Activated CD8-positive, alpha-beta T cell treated with anti-CD3 and anti-CD28 coated beads for 36 hours (primary cell): ENCODE measurements at regions not wholly inside any gene's neighbourhood (a gene's known extent, or its start where the extent isn't known, plus 50 kb on each side); places are given as distances from the start of the nearest gene placed in this dataset.
A peak's percentile ranks its signal among the peaks of the same experiment; 100 is the strongest.

Source experiments
- ATAC-seq: fragments of 200-7000 bp; cut with Tn5 transposase; one replicate; pipeline ENCODE4 v1.10.0; 2021; ENCODE audit warnings: mild to moderate bottlenecking, moderate library complexity
- CTCF ChIA-PET: fragments of 350-600 bp; sonication (Branson Sonifier 250); formaldehyde crosslinking; loops from one replicate; lab custom pipeline; 2021; ENCODE audit warnings: antibody characterized with exemption; lab: Charles Lee
- POLR2A ChIA-PET: fragments of 350-600 bp; sonication (Branson Sonifier 250); formaldehyde crosslinking; loops from one replicate; lab custom pipeline; 2021; ENCODE audit warnings: antibody characterized with exemption; lab: Charles Lee
- DNase-seq: peaks from one replicate; pipeline ENCODE4 v3.0.0-alpha.2; 2020
- H3K27ac Mint-ChIP-seq: one replicate; pipeline ENCODE4 v1.8.0; 2021; ENCODE audit warnings: mild to moderate bottlenecking, mixed read lengths
- H3K27me3 Mint-ChIP-seq: one replicate; pipeline ENCODE4 v1.8.0; 2021; ENCODE audit warnings: mixed read lengths
- H3K36me3 Mint-ChIP-seq: one replicate; pipeline ENCODE4 v1.8.0; 2021; ENCODE audit warnings: low read depth, mixed read lengths
- H3K4me1 Mint-ChIP-seq: one replicate; pipeline ENCODE4 v1.8.0; 2021; ENCODE audit warnings: low read depth, mixed read lengths
- H3K4me3 Mint-ChIP-seq: one replicate; pipeline ENCODE4 v1.8.0; 2021; ENCODE audit warnings: mild to moderate bottlenecking, moderate library complexity, mixed read lengths
- H3K9me3 Mint-ChIP-seq: one replicate; pipeline ENCODE4 v1.8.0; 2021; ENCODE audit warnings: mixed read lengths
- intact Hi-C: fragments of 100-400 bp; cut with micrococcal nuclease; formaldehyde crosslinking; loops from one replicate; pipeline ENCODE4 v1.10.0; 2022
- TF ChIP-seq, protein P1 (sequence below): fragments of 200-600 bp; IDR thresholded peaks from one replicate; pipeline ENCODE4 v1.8.0; 2022; ENCODE audit warnings: antibody characterized with exemption, mild to moderate bottlenecking

DNA sequence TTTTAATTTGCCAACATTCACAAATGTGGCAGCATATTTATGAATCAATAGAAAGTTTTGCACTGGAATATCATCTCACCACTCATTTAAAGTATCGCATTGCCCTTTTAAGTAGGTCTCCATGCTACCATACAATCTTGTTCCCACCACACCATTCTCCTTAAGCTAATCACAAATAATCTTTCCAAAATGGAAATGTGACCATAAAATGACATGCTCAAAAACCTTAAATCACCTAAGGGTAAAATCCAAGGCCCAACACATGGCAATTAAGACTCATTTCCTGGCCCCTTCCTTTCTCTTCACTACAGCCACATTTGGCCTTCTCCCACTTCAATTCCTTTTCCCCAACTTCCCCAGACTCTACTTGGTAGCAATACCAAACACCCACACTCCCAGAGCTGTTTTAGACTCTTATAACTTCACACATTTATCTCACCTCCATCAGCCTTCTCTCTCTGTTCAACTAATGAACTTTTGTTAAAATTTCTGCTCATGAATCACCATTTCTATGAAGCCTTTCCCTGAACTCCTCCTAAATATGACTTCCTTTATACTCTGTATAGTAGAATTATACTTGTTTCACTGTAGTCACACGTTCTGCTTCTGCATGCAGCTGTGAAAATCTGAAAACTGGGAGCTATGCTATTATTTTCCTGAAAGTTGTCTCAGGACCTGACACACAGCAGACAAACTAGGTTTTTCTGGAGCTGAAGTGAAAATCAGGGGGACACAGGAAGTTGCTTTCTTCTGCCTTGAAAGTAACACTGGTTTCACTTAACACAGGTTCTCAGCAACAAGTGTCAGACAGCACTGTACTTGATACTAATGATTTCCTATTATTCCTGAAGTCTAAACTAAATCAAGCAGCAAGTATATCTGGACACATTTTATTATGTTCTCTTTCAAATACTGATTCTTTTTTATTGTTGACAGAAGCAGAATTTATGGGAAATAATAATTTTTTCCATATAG is 303.9 kb downstream of the ZEB2 start:
- POLR2A ChIA-PET, result interaction anchor here (0.9 to 1.5 kb wide), 5 partner anchors 12 to 70 kb away, joined by 3 to 5 read pairs (median 3); no protein-coding TSS in a partner anchor
- Mint-ChIP-seq H3K9me3 (no peaks in the 10 kb centered on the region), H3K27me3 (no peaks in the 10 kb centered on the region), H3K27ac (peak overlapping the region; percentile 97), H3K4me1 (peaks cover 63% of the 10 kb centered on the region), H3K4me3 (peak overlapping the region; percentile 49), H3K36me3 (peaks cover 3% of the 10 kb centered on the region)
- CTCF ChIA-PET, result interaction anchor here (0.6 to 1.2 kb wide), 3 partner anchors 15 to 668 kb away, joined by 3 read pairs; no protein-coding TSS in a partner anchor
- peak; percentile 67 for ATAC-seq
- no peak for DNase-seq
- TF ChIP-seq, protein P1, sequence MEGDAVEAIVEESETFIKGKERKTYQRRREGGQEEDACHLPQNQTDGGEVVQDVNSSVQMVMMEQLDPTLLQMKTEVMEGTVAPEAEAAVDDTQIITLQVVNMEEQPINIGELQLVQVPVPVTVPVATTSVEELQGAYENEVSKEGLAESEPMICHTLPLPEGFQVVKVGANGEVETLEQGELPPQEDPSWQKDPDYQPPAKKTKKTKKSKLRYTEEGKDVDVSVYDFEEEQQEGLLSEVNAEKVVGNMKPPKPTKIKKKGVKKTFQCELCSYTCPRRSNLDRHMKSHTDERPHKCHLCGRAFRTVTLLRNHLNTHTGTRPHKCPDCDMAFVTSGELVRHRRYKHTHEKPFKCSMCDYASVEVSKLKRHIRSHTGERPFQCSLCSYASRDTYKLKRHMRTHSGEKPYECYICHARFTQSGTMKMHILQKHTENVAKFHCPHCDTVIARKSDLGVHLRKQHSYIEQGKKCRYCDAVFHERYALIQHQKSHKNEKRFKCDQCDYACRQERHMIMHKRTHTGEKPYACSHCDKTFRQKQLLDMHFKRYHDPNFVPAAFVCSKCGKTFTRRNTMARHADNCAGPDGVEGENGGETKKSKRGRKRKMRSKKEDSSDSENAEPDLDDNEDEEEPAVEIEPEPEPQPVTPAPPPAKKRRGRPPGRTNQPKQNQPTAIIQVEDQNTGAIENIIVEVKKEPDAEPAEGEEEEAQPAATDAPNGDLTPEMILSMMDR, result no peak
- intact Hi-C loops, result no loop called here

DNA sequence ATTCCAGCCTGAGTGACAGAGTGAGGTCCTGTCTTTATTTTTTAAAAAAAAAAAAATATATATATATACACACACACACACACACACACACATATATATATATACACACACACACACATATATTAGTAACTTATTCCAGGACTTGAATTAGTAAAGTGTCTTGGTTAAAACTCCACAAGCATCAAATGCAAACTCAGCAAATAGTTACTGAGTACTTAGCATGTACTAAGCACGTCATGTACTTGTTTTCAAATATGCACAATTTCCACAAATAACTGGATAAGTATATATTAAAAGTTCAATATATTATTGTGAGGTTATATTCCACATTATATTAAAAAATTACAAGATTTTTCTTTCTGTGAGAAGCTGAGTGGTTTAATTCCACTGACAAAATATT is 304.7 kb downstream of the ZEB2 start:
- H3K36me3 Mint-ChIP-seq, result peaks cover 9% of the 10 kb centered on the region
- H3K4me1 Mint-ChIP-seq, result peaks cover 68% of the 10 kb centered on the region
- intact Hi-C loops, result no loop called here
- ATAC-seq, result no peak
- H3K27me3 Mint-ChIP-seq, result no peaks in the 10 kb centered on the region
- TF ChIP-seq, protein P1, result no peak
- H3K9me3 Mint-ChIP-seq, result no peaks in the 10 kb centered on the region
- ChIA-PET POLR2A (interaction anchor here (0.9 to 1.5 kb wide), 5 partner anchors 13 to 71 kb away, joined by 3 to 5 read pairs (median 3); no protein-coding TSS in a partner anchor), CTCF (interaction anchor here (0.6 to 1.2 kb wide), 2 partner anchors 14 to 16 kb away, joined by 3 read pairs; no protein-coding TSS in a partner anchor)
- no peak overlapping the region for H3K4me3 Mint-ChIP-seq
- DNase-seq, result no peak
- H3K27ac Mint-ChIP-seq, result peak overlapping the region; percentile 60

DNA sequence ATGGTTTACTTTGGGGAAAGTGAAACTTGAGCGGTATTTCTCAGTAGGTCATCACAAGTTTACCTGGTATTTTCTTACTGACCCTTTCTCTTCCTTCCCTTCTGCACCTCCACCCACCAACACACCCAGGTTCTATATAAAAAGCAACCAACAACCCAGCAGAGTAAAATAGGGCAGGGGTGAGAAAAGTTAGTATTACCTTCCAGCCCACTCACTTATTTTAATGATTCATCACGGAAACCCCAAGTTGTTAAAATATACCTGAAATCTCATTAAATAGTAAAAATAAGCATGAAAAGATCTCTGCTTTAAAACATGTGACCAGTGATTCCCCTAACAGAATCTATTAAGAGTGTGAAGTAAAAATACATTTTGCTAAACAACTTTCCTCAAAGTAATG is 306.1 kb downstream of the ZEB2 start:
- CTCF ChIA-PET, result no interaction called here
- Mint-ChIP-seq H3K4me1 (peaks cover 75% of the 10 kb centered on the region), H3K27me3 (no peaks in the 10 kb centered on the region), H3K9me3 (no peaks in the 10 kb centered on the region), H3K4me3 (no peak overlapping the region), H3K27ac (peak overlapping the region; percentile 74), H3K36me3 (peaks cover 18% of the 10 kb centered on the region)
- ATAC-seq, result peak; percentile 72
- peak; percentile 38 for DNase-seq
- POLR2A ChIA-PET, result interaction anchor here (0.6 kb wide), 1 partner anchor 118 kb away, joined by 3 read pairs; a partner anchor contains a TSS
- TF ChIP-seq, protein P1, result no peak
- intact Hi-C loops, result no loop called here

DNA sequence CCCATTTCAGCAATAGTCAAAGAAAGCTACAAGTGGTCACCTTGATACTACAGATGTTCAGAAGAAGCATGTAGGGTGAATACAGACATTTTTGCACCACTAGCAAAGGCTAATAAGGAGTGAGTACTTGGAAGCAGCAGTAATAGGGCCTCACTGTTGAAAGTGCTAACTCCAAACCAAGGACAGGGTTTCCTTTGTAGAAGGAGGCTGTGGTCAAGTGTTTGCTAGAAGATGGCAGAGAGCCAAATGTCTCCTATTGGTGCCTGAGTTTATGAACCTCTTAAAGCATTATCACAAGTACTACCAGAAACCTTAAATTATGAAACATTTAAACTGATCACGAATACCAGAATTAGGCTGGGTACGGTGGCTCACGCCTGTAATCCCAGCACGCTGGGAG is 308.1 kb downstream of the ZEB2 start:
- H3K4me3 Mint-ChIP-seq, result no peak overlapping the region
- TF ChIP-seq, protein P1, result no peak
- ChIA-PET POLR2A (interaction anchor here (0.9 to 2.0 kb wide), 2 partner anchors 11 to 22 kb away, joined by 4 read pairs; no protein-coding TSS in a partner anchor), CTCF (no interaction called here)
- no peaks in the 10 kb centered on the region for H3K9me3 Mint-ChIP-seq
- DNase-seq, result no peak
- peaks cover 65% of the 10 kb centered on the region for H3K4me1 Mint-ChIP-seq
- intact Hi-C loops, result no loop called here
- peaks cover 29% of the 10 kb centered on the region for H3K36me3 Mint-ChIP-seq
- ATAC-seq, result no peak
- no peaks in the 10 kb centered on the region for H3K27me3 Mint-ChIP-seq
- H3K27ac Mint-ChIP-seq, result peak overlapping the region; percentile 35

DNA sequence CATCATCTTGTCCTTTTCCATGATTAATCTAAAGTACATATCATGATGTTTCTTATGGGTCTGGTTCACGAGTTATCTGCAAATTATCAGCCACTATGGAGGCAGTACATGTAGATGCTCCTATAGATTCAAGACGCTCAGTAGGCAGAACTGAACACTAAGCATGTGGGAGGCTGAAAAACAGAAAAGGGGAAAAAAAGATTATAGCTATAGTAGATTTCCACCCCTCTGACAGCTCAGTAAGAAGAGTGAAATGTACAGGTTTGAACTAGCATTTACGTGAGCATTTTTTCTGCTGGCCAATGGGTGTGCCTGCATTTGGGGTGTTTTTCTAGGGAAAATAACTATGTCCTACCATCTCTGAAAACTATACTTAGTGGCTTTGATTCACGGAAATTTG is 308.9 kb downstream of the ZEB2 start:
- ChIA-PET CTCF (no interaction called here), POLR2A (interaction anchor here (0.9 to 2.0 kb wide), 2 partner anchors 10 to 23 kb away, joined by 4 read pairs; no protein-coding TSS in a partner anchor)
- no peak overlapping the region for H3K4me3 Mint-ChIP-seq
- TF ChIP-seq, protein P1, result no peak
- H3K27ac Mint-ChIP-seq, result peak overlapping the region; percentile 79
- no peaks in the 10 kb centered on the region for H3K9me3 Mint-ChIP-seq
- peaks cover 58% of the 10 kb centered on the region for H3K4me1 Mint-ChIP-seq
- DNase-seq (no peak), ATAC-seq (no peak)
- H3K27me3 Mint-ChIP-seq, result no peaks in the 10 kb centered on the region
- peaks cover 29% of the 10 kb centered on the region for H3K36me3 Mint-ChIP-seq
- intact Hi-C loops, result no loop called here
